ENCODE measurements at regions not wholly inside any gene's neighbourhood (a gene's known extent, or its start where the extent isn't known, plus 50 kb on each side); places are given as distances from the start of the nearest gene placed in this dataset.

DNA sequence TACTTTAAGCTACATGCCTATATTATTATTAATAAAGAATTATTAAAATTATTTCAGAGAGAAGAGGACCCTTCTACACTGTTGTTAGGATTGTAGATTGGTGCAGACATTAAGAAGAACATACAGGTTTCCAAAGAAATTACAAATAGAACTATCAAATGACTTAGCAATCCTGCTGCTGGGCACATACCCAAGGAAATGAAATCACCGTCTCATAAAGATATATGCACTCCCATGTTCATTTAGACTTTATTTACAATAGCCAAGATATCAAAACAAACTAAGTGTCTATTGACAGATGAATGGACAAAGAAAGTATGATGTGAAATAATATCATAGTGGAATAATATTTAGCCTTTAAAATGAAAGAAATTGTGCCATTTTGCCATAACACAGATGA is 687.7 kb upstream of the POU3F2 start:
- DNase-seq (ENCODE audit: low read depth in 2 of 2) = no peak
- no peak overlapping the region for H3K4me3 ChIP-seq (replicated peaks in 1 of 2; ENCODE audit: low read depth in 2 of 2, low read length in 2 of 2)
- TF ChIP-seq CTCF (IDR thresholded peaks at IDR 0.05; ENCODE audit: low read depth, low read length) = no peak

- no peak for TF ChIP-seq CTCF (IDR thresholded peaks at IDR 0.05; ENCODE audit: low read depth, low read length)
- no peak for DNase-seq (ENCODE audit: low read depth in 2 of 2)
These were observed 677.8 kb upstream of the POU3F2 start for GRCh38 chr6:98156580-98156979.

DNA sequence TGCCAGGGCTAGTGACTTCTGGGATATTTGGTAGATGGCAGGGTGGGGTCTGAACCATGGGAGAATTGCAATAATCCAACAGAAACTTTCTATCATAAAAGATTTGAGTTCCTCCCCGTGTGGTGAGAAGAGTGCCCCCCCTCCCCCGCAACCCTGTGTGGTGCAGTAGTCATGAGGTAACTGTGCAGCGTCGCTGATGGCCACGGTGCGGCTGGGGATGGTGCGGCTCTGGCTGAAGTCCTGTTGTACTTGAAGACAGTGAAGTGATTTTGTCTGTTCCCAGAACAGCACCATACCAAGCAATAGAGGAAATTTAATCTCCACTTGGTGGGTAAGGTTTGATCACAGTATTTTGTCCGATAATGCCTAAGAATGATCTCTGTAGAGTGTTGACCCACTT is 654.8 kb upstream of the POU3F2 start:
- no peak overlapping the region for H3K4me3 ChIP-seq (replicated peaks in 1 of 2; ENCODE audit: low read depth in 2 of 2, low read length in 2 of 2)
- no peak for TF ChIP-seq CTCF (IDR thresholded peaks at IDR 0.05; ENCODE audit: low read depth, low read length)

More at GRCh38 chr6:98156580-98156979, 677.8 kb upstream of the POU3F2 start:
- no peak overlapping the region for H3K4me3 ChIP-seq (replicated peaks in 1 of 2; ENCODE audit: low read depth in 2 of 2, low read length in 2 of 2)

DNA sequence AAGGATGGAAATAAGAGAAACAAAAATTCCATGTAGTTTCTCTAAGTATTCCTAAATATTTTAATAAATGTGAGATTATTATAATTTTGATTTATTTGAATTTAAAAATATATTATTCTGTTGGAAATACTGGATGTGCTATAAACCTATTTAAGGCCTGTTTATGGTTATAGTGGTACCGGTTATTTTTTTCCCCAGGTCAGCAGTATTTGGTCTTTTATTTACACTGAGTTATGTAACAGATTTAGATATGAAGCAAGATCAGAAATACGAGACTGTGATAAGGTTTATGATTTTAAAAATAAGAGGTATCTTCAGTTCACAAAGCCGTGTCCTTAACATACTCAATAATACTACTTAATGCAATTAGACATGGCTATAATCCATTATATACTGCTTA is 634.3 kb upstream of the POU3F2 start:
- no peak overlapping the region for H3K4me3 ChIP-seq (replicated peaks in 1 of 2; ENCODE audit: low read depth in 2 of 2, low read length in 2 of 2)
- TF ChIP-seq CTCF (IDR thresholded peaks at IDR 0.05; ENCODE audit: low read depth, low read length) = no peak
- no peak for DNase-seq (ENCODE audit: low read depth in 2 of 2)

More for the DNA sequence above, 654.8 kb upstream of the POU3F2 start:
- DNase-seq (ENCODE audit: low read depth in 2 of 2) = no peak

- peak in 1 of 2 donors; percentile 3 for DNase-seq (ENCODE audit: low read depth in 2 of 2)
- no peak for TF ChIP-seq CTCF (IDR thresholded peaks at IDR 0.05; ENCODE audit: low read depth, low read length)
- no peak overlapping the region for H3K4me3 ChIP-seq (replicated peaks in 1 of 2; ENCODE audit: low read depth in 2 of 2, low read length in 2 of 2)
These were observed 631.1 kb upstream of the POU3F2 start for GRCh38 chr6:98203170-98203806.

DNA sequence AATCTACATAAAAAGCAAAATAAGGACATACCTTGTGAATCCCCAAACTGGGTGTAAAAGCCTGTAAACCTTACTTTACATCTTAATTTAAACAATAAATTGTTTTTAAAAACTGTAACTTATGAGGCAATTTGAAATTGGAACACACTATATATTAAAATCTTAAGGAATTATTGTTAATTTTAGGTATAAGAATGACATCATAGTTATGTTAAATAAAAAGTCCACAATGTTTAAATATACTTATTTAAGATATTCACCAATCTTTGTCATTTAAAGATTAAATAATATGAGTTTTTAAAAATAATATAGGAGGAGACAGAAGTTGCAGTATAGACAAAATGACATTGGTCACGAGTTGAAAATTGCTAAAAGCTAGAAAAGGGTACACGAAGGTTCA is 621.9 kb upstream of the POU3F2 start:
- no peak overlapping the region for H3K4me3 ChIP-seq (replicated peaks in 1 of 2; ENCODE audit: low read depth in 2 of 2, low read length in 2 of 2)
- TF ChIP-seq CTCF (IDR thresholded peaks at IDR 0.05; ENCODE audit: low read depth, low read length) = no peak
- no peak for DNase-seq (ENCODE audit: low read depth in 2 of 2)

- no peak overlapping the region for H3K4me3 ChIP-seq (replicated peaks in 1 of 2; ENCODE audit: low read depth in 2 of 2, low read length in 2 of 2)
- DNase-seq (ENCODE audit: low read depth in 2 of 2) = no peak
- TF ChIP-seq CTCF (IDR thresholded peaks at IDR 0.05; ENCODE audit: low read depth, low read length) = no peak
These were observed 618.8 kb upstream of the POU3F2 start for GRCh38 chr6:98215531-98215930.
